GM12864 (cell line): ENCODE measurements at regions not wholly inside any gene's neighbourhood (a gene's known extent, or its start where the extent isn't known, plus 50 kb on each side); places are given as distances from the start of the nearest gene placed in this dataset.
"Not testable (repeated sequence)": the region's sequence is repeated elsewhere in the genome, so short reads cannot be mapped to it uniquely, and the experiment has no call there.

Experiments
- DNase-seq: peaks from one replicate; pipeline ENCODE4 v3.0.0-alpha.2; 2011; ENCODE audit warnings: low read depth
- H3K4me3 ChIP-seq: 2 replicates; pipeline ENCODE4 v1.5.1; 2011; ENCODE audit warnings: mild to moderate bottlenecking, low read depth, low read length, control low read depth
- CTCF ChIP-seq: IDR thresholded peaks from 2 replicates; pipeline ENCODE4 v1.5.1; 2011; ENCODE audit warnings: low read depth, mild to moderate bottlenecking, moderate library complexity, low read length, control low read depth, inconsistent platforms; ENCODE audit errors: missing control alignments

GRCh38 chr10:78604721-78605120, 464.0 kb upstream of the ZMIZ1 start:
- no peak overlapping the region for H3K4me3 ChIP-seq
- DNase-seq, result no peak

GRCh38 chr10:78605800-78606350, 462.9 kb upstream of the ZMIZ1 start:
- DNase-seq, result no peak
- TF ChIP-seq CTCF, result no peak
- no peak overlapping the region for H3K4me3 ChIP-seq

More at GRCh38 chr10:78604721-78605120, 464.0 kb upstream of the ZMIZ1 start:
- TF ChIP-seq CTCF, result no peak

GRCh38 chr10:78606766-78607165, 462.0 kb upstream of the ZMIZ1 start:
- DNase-seq, H3K4me3 ChIP-seq: not testable (repeated sequence)

- TF ChIP-seq CTCF, result no peak
- H3K4me3 ChIP-seq, result no peak overlapping the region
- DNase-seq, result no peak
Observed at GRCh38 chr10:78609976-78610375, 458.8 kb upstream of the ZMIZ1 start.

GRCh38 chr10:78613132-78613531, 455.6 kb upstream of the ZMIZ1 start:
- no peak overlapping the region for H3K4me3 ChIP-seq

GRCh38 chr10:78614267-78614666, 454.5 kb upstream of the ZMIZ1 start:
- no peak overlapping the region for H3K4me3 ChIP-seq
- TF ChIP-seq CTCF, result no peak
- DNase-seq, result no peak

More at GRCh38 chr10:78613132-78613531, 455.6 kb upstream of the ZMIZ1 start:
- TF ChIP-seq CTCF, result no peak
- no peak for DNase-seq

GRCh38 chr10:78614744-78615143, 454.0 kb upstream of the ZMIZ1 start:
- no peak for TF ChIP-seq CTCF
- no peak overlapping the region for H3K4me3 ChIP-seq
- no peak for DNase-seq
